ENCODE measurements at regions not wholly inside any gene's neighbourhood (a gene's known extent, or its start where the extent isn't known, plus 50 kb on each side); places are given as distances from the start of the nearest gene placed in this dataset.

GRCh38 chr15:62750471-62750870, 292.1 kb upstream of the TPM1 start:
- no TSS peak for BruUV-seq (replicated peaks)
- ChIA-PET POLR2A (ENCODE audit: low non-redundant PET) (no interaction called here), CTCF (no interaction called here)
- no peak for DNase-seq (ENCODE audit: low spot score)
- intact Hi-C loops (cut with micrococcal nuclease; ENCODE audit: unreplicated experiment) = no loop called here
- Histone ChIP-seq H3K27ac (ENCODE audit: low read depth, low read length, poor library complexity, severe bottlenecking) (no peak overlapping the region), H3K27me3 (replicated peaks; ENCODE audit: insufficient read depth, low read depth, low read length, poor library complexity) (no peaks in the 10 kb centered on the region), H3K4me1 (ENCODE audit: insufficient read depth, low read length, poor library complexity, severe bottlenecking) (peaks cover 14% of the 10 kb centered on the region), H3K36me3 (ENCODE audit: insufficient read depth, low read length, poor library complexity, severe bottlenecking) (no peaks in the 10 kb centered on the region), H3K9me3 (ENCODE audit: low read depth, low read length, poor library complexity, severe bottlenecking) (no peaks in the 10 kb centered on the region), H3K4me3 (ENCODE audit: low read depth, low read length, poor library complexity, severe bottlenecking) (no peak overlapping the region)
- TF ChIP-seq CTCF (conservative IDR thresholded peaks at IDR 0.05; ENCODE audit: low read depth, low read length) (no peak), EZH2 (IDR thresholded peaks at IDR 0.05; ENCODE audit: borderline replicate concordance, low read depth, low read length, poor library complexity, severe bottlenecking) (no peak)

- DNase-seq (ENCODE audit: low spot score) = no peak
- H3K27me3 ChIP-seq (replicated peaks; ENCODE audit: insufficient read depth, low read depth, low read length, poor library complexity) = no peaks in the 10 kb centered on the region
- CTCF ChIA-PET = no interaction called here
- peaks cover 5% of the 10 kb centered on the region for H3K4me1 ChIP-seq (ENCODE audit: insufficient read depth, low read length, poor library complexity, severe bottlenecking)
- POLR2A ChIA-PET (ENCODE audit: low non-redundant PET) = no interaction called here
- no peaks in the 10 kb centered on the region for H3K9me3 ChIP-seq (ENCODE audit: low read depth, low read length, poor library complexity, severe bottlenecking)
- TF ChIP-seq EZH2 (IDR thresholded peaks at IDR 0.05; ENCODE audit: borderline replicate concordance, low read depth, low read length, poor library complexity, severe bottlenecking) (no peak), CTCF (conservative IDR thresholded peaks at IDR 0.05; ENCODE audit: low read depth, low read length) (no peak)
- intact Hi-C loops (cut with micrococcal nuclease; ENCODE audit: unreplicated experiment) = no loop called here
- H3K27ac ChIP-seq (ENCODE audit: low read depth, low read length, poor library complexity, severe bottlenecking) = no peak overlapping the region
- BruUV-seq (replicated peaks) = no TSS peak
- no peak overlapping the region for H3K4me3 ChIP-seq (ENCODE audit: low read depth, low read length, poor library complexity, severe bottlenecking)
- H3K36me3 ChIP-seq (ENCODE audit: insufficient read depth, low read length, poor library complexity, severe bottlenecking) = no peaks in the 10 kb centered on the region
Observed at GRCh38 chr15:62752657-62753517, 289.7 kb upstream of the TPM1 start.

GRCh38 chr15:62753518-62754221, 288.9 kb upstream of the TPM1 start:
- ChIA-PET CTCF (no interaction called here), POLR2A (ENCODE audit: low non-redundant PET) (no interaction called here)
- Histone ChIP-seq H3K27me3 (replicated peaks; ENCODE audit: insufficient read depth, low read depth, low read length, poor library complexity) (no peaks in the 10 kb centered on the region), H3K4me3 (ENCODE audit: low read depth, low read length, poor library complexity, severe bottlenecking) (no peak overlapping the region), H3K36me3 (ENCODE audit: insufficient read depth, low read length, poor library complexity, severe bottlenecking) (no peaks in the 10 kb centered on the region), H3K4me1 (ENCODE audit: insufficient read depth, low read length, poor library complexity, severe bottlenecking) (peaks cover 11% of the 10 kb centered on the region), H3K9me3 (ENCODE audit: low read depth, low read length, poor library complexity, severe bottlenecking) (no peaks in the 10 kb centered on the region), H3K27ac (ENCODE audit: low read depth, low read length, poor library complexity, severe bottlenecking) (no peak overlapping the region)
- intact Hi-C loops (cut with micrococcal nuclease; ENCODE audit: unreplicated experiment) = no loop called here
- no TSS peak for BruUV-seq (replicated peaks)
- TF ChIP-seq CTCF (conservative IDR thresholded peaks at IDR 0.05; ENCODE audit: low read depth, low read length) (no peak), EZH2 (IDR thresholded peaks at IDR 0.05; ENCODE audit: borderline replicate concordance, low read depth, low read length, poor library complexity, severe bottlenecking) (no peak)
- DNase-seq (ENCODE audit: low spot score) = no peak

All from A673 (cell line).